NCI-H524 treated with DMSO at 0.1 percent for 48 hours (cell line): ENCODE measurements at regions not wholly inside any gene's neighbourhood (a gene's known extent, or its start where the extent isn't known, plus 50 kb on each side); places are given as distances from the start of the nearest gene placed in this dataset.

Source experiments
- DNase-seq: peaks from one replicate; lab custom pipeline; 2025; lab: John Stamatoyannopoulos, UW

DNA sequence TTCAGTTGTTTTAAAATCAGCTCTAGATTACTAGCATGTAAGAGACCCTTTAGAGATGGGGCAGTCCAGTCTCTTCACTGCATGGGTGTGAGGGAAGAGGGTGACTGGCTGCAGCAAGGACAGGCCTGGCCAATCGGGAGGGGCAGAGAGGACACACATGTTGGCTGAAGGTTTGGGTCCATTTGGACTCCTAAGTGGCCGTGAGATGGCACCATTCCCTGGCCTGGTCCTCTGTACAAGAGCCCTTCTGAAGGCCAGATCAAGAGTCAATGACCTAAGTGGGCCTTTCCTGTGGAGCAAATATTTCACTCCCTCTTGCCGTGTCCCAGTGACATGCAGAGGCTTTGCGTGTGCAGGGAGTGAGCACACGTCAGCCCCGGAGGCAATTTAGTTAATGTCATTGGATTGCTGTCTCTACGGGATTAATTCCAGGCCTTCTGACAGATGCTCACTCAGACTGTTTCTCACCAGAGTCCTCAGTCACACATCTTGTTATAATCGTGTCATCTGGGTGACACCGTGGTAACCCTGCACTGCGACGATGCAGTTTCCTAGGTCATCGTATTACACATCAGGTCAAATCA, 613.0 kb downstream of the NPHP4 start:
- DNase-seq = no peak

DNA sequence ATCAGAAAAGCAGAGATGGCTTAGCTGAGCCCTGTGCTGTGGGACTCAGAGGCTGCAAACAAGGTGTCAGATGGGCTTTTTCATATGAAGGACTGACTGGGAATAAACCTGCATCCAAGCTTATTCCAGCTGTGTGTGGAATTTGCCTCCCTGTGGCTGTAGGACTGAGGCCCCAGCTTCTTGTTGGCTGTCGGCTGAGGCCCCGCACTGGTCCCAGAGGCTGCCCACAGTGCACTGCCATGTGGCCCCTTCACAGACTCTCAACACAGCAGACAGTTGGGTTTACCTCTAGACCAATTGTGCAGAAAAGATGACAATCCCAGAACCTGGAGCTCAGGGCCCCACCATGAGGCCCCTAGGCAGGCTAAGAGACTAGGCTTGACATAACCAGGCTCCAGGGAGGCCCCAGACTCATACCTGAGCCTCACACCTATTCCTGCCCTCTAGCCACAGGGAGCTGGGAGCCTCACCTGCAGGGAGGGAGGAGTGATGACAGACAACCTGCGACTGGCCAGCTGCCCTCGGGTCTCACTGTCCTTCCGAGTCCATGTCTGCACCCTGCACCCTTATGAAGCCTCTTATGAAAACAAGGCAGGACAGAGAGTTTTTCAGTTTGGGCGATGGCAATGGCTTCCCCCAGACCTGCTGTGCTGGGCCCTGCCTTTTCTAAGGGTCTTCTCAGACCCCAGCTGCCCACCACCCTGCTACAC, 615.5 kb downstream of the NPHP4 start:
- DNase-seq = no peak

DNA sequence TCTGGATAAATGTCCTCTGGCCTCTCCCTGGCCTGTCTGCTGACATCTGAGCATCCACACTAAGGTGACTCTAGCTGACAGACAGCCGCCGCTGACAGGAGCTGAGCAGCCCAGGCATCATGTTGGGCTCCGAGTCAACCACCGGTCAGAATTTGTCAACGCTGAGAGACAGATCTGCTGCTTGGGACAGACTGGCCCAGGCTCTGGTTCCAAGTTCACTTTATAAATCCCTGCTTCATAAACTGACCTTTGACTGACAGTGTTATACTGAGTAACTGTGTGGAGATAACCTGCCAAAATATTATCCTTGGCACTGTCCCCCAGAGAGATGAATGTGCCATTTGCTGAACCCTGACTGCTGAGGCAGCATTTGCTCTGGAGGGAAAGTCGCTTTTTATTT, 616.7 kb downstream of the NPHP4 start:
- no peak for DNase-seq

DNA sequence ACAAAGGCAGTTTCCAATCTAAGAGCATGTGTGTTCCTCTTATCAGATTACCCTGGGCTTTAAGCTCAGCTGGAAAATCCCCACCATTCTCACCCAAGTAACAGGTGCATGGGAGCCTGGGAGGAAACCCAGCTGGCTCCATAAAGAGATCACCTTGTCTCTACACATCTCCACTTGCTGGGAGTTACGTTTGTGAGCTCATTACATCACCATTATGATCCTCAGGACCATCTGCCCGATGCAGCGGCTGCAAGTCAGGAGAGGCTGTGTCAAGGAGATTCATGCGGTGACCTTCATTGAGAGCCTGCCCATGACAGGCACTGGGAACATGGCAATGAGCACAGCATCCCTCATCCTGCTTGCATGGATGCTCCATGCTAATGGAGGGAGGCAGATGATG, 618.0 kb downstream of the NPHP4 start:
- DNase-seq = no peak

DNA sequence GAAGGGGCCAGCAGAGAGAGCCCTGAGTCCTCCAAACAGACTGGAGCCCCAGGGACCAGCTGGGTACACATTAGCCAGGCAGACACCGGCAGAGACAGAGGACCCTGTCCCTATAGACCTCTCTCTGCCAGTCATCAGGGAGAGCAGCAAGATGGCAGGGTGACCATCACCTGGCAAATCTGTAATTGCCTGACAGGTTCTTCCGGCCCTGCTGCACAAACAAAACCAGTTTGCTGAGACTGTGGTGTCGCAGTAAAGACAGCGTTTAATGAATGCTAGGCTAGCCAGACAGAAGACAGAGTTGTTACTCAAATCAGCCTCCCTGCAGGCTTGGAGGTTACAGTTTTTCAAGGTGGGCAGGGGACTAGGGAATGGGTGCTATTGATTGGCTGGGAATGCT, 618.9 kb downstream of the NPHP4 start:
- no peak for DNase-seq

DNA sequence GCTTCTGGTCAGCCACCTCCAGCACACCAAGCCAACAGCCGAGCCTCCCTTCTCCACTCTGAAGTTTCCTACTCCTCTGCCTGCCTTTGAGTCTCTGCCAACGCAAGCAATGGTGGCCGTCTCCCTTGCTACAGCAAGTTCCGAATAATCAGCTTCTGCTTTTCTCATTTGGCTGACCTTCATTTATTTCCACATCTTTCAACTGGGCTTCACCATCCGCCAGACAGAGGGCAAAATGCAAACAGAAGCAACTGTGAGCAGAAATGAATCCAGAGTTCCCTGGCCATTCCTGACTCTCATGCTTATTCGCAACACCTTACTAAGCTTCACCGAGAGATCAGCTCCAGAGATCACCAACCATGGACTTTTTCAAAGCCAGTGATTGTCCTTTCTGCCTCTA, 621.0 kb downstream of the NPHP4 start:
- no peak for DNase-seq

DNA sequence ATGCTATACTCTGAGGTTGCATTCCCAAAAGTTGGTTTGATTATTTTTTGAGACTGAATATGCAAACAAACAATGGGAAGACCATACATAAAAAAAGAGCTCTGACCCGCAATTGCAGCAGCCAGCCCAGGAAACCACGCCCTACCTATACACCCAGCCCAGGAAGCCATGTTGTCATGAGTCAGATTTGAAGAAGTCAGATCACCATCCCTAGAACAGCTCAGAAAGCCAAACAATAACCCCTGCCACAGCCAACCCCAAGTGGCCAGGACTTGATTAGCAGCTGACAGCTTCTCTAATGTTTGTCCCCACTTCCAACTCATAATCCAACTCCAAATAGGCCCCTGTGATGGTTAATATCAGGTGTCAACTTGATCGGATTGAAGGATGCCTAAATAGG, 621.9 kb downstream of the NPHP4 start:
- no peak for DNase-seq

DNA sequence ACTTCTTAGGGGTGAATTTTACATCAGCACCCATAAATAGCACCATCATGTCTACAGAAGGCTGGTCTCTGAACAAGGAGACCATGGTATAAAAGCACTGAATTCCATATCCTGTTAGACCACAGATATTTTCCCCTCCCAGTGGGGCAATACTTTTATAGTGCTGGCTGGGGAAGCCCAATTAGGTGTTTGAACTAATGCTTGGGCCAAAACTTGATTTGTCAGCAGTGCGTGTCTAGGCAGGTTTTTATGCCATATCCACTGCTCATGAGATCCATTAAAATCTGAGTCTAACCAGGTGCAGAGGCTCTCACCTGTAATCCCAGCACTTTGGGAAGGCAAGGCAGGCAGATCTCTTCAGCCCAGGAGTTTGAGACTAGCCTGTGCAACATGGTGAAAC, 623.0 kb downstream of the NPHP4 start:
- DNase-seq = no peak

DNA sequence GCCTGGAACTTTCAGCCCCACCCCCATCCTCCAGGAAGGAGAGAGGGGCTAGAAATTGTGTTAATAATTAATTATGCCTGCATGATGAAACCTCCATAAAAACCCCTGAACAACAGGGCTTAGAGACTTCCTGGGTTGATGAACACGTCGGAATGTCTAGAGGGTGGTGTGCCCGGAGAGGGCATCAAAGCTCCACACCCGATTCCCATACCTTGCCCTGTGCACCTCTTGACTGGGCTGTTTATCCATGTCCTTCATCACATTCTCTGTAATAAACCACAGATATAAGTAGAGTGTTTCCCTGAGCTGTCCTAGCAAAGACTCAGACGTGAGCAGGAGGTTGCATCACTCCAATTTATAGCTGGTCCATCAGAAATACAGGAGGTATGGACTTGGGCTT, 624.0 kb downstream of the NPHP4 start:
- no peak for DNase-seq

DNA sequence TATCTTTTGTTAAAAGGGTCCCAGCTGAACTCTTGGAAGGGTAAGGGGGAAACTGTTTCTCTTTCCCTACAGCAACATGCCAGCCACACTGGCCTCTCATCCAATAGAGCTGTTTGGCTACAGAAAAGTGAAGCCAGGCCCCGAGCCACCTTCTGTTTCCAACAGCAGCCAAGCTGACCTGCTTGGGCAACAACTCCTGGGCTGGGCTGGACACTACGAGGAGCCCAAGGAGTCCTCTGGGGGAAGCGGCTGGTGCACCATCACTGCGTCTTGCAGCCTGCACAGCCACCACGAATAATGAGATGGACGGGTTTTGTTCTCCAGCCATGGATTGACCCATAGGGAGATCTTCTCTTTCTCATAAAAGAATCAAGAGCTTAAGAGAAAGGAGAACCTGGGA, 624.9 kb downstream of the NPHP4 start:
- DNase-seq = no peak

DNA sequence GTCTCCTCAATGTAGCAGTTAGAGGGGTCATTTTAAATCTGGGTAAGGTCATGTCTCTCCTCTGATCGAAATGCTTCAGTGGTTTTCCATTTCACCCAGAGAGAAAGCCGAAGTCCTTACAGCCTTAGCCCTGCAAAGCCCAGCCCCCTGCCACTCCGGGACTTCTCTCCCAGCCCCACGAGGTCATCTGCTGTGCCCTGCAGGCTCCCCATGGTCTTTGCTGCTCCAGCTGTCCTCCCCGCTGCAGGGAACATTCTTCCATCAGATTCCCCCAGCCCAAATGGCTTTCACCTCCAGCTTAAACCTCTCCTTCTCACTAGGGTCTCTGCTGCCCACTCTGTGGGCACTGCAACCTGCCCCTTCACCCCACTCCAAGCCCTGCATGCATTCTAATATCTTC, 626.5 kb downstream of the NPHP4 start:
- no peak for DNase-seq

DNA sequence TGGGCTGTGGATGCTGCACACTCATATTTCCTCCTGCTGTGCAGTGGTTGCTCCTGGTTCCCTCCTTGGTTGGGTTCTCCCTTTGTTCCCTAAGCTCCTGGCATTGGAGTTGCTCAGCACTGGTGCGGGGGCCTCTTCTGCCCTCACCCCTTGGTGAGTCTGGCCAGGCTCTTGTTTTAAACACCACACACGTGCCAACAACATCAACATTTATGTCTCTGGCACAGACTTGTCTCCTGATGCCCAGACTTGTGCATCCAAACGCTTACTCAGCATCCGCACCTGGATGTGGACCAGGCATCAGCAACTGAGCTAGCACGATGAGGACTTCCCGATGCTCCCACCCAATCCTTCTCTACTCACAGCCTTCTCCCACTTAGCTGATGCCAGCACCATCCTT, 627.6 kb downstream of the NPHP4 start:
- no peak for DNase-seq

DNA sequence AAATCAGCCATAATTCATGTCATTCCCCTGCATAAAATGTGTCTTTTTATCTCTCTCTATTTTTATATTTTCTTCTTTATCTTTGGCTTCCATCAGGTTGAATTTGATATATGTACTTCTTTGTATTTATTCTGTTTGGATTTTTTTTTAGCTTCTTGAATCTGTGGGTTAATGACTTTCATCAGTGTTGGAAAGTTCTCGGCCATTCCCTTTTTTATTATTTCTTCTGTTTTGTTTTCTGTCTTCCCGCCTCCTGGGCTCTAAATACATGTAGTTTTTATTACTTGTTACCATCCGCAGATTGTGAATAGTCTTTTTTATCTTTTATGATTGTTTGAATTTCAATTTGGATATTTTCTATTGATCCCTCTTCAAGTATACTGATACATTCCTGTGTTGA, 637.5 kb downstream of the NPHP4 start:
- DNase-seq = no peak

DNA sequence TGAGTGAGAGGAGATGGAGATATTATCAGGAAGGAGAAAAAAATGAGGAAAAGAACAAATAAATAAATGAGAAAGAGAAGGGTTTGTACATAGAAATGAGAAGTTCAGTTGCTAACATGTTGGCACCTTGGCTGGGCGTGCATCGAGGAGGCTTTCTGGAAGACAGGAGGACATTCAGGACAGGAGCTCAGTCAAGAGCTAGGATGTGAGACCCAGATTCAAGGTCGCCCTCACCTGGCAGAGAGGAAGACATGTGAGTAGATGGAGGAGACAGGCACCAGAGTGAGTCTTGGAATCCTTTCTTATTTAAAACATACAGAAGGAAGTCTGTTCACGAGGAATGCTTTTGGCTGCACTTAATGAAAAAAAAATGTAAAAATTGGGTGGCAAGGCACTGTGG, 640.9 kb downstream of the NPHP4 start:
- DNase-seq = no peak

DNA sequence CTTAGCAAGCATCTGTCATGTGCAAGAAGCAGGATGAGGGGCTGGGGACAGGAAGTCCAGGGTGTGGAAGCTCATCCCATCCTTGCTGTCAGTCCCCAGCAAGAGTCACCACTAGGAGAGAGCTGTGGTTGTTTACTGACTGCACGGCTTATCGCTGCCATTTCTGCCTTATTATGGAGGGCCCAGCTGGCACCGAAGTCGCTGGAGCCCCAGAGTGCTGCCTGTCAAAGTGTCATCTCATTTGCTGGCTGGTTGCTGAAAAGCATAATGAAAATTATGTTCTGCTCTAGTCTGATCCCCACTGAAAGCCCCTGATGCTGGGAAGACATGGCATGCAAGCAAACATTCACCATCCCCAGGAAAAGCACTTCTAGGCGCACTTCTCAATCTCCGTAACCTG, 642.7 kb downstream of the NPHP4 start:
- no peak for DNase-seq

DNA sequence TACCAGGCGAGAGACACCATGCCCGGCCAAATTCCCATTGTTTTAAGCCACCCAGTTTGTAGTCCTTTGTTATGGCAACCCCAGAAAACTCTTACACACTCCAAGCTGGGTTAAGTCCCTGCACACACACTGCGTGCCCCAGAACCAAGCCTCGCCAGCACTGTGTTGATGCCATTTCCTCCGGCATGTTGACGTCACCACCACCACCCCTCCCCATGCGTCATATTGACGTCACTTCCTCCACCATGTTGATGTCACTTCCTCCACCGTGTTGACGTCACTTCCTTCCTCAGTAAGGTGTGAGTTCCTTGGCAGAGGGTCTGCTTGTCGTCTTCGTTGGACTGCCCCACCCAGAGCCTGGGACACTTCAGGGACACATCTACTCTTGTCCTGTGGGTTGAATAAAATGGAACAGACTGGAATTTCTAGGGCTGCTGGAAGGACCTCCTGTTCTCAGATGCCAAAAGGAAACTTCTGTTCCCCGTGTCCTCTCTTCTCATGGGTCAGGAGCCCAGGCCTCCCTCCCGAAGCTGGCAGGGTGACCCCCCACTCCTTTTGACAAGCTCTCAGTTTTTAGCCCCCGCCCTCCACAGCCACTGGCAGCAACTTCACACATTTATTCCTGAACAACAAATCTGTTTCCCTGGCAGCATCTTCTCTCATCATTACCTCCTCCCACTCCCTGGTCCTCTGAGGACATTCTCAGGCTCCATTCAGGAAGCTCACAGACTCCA, 643.3 kb downstream of the NPHP4 start:
- DNase-seq = no peak

DNA sequence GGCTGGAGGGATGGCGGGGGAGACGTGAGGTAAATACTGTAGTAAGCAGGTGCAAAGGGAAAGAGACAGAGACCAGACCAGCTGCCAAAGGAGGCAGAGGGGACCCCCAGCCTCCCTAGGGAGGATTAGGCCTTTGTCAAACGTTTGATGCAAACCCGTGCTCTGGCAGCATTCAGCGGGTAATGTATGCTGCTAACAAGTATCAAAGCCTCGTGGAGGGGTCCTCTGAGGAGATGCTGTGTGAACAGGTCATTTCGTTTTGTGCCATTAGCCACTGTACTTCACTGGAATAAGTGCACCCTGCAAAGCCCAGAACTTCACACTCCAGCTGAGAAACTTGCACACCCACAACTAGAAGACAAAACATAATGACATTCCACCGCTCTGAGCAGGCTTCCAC, 644.5 kb downstream of the NPHP4 start:
- DNase-seq = no peak

DNA sequence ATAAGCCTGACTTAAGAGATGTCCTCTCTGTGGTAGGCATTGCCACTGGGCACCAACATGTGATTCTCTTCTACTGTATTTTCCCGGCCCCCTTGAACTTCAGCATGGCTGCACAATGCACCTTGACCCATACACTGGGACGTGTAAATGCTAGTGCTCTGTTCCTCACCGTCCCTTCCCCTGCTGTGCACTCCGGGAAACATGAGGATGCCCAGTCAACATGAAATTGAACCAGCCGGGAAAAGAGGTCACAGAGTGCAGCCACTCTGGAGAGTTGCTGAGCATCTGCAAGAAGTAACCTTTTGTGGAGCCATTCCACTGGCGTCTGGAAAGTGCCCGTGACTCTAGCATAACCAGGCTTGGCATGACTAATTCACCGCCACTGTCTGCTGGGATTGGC, 646.7 kb downstream of the NPHP4 start:
- DNase-seq = no peak

DNA sequence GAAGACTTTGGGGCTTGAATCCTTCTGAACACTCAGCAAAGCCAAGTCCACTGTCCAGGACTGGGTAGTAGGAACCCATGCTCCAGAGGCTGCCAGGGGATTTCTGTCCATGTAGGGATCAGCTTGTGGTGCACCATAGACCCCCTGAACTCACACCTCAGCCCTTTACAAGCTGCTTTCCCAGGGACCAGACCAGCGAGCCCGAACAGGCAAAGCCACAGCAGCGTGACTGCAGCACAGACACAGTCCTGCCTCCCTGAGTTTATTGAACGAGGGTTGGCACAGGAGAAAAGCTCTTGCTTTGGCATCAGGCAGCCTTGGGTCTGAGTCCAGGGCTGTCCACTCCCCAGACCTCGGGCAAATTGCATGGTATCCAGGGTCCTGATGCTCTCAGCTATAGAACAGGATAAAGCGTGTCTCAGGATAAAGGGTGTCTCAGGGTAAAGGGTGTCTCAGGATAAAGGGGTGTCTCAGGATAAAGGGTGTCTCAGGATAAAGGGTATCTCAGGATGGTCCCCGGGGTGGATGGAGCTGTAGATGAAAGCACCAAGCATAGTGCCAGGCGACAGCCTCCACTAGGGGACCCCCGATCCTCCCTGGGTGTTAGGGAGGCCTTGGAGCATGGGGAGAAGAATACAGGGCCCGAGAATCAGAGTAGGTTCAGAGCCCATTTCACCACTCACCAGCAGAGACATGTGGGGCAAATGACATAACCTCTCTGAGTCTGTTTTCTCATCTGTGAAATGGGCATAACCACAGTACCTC, 648.8 kb downstream of the NPHP4 start:
- no peak for DNase-seq

DNA sequence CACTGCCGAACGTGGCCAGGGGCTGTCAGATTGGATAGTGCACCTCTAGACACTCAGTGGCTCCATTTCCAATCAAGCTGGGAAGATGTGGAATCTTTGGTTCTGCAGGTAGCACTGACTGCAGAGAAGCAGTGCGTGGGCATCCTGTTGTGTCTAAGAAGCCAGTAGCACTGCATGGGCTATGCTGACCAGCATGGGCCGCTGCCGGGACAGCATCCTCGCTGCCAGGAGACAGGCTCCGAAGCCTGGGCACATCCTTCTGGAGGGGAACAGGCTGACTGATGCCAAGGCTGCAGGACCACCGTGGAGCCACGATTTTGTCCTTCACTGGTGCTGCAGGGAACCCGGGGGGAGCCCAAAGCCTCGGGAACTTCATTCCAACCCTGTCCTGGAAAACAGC, 649.4 kb downstream of the NPHP4 start:
- no peak for DNase-seq

DNA sequence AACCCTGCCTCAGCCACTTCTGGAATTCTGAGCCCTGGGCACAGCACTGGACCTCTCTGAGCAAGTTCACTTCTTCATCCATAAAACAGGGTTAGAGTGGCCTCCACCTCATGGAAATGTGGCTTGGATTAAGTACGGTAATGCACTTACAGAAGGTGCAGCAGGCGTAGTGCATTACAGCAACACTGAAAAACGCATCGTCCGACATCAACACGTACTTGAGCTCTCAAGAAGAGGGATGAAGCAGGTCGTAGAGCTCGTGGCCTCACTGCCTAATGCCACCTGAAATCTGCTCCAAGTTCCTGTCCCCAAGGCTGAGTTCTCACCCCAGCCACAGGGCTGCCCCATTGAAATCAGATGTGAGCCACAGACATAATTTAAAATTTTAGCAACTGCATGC, 650.1 kb downstream of the NPHP4 start:
- no peak for DNase-seq

DNA sequence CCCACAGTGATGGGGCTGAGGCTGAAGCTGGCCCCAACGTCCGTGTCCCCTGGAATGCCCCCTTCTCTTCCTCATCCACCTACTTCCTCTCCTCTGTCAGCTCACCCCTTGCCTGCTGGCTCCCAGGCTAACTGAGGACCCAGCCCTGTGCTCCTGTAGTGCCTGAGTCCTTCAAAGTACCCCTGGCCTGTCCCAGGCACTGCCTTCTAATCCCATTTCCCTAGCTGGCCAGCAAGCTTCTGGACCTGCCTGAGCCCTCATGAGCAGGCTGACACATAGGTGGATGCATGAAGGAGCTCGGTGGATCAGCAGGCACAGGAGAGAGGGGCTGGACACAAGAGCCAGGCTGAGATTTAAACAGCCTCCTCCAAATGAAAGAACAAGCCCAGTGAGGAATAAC, 650.8 kb downstream of the NPHP4 start:
- DNase-seq = no peak

DNA sequence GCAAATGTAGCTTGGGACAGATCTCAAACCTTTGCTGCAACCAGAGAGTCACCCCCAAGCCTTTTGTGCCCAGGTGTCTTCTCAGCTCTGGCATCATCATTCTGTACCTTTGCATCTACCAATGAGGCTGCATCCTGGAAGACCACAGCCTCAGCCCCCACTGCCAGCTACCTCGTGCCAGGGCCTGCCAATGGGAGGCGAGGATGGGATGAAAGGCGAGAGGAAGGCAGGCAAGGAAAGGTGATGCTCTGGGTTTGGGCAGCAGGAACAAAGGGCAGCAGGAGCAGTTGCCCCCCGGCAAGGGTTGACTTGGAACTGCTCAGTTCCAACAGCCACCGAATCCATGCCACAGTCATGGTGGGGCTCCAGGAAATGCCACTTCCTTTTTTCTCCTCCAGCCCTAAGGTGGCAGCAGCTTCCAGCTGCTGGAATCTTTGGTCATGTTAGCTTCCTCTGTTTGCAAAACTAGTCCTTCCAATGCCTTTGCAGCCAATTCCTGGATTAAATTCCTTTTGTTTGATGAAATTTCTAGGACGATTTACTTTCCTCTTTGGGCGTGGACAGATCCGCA, 651.6 kb downstream of the NPHP4 start:
- no peak for DNase-seq
